Pancreas (tissue), 10 donors: ENCODE measurements at regions not wholly inside any gene's neighbourhood (a gene's known extent, or its start where the extent isn't known, plus 50 kb on each side); places are given as distances from the start of the nearest gene placed in this dataset.

Experiments
- ATAC-seq, 4 donors: fragments of 200-7000 bp; cut with Tn5 transposase; one replicate each; pipeline versions ENCODE4 v1.8.0 to v1.9.1; 2020; ENCODE audit warnings: mild to moderate bottlenecking in 4 of 4, moderate library complexity in 4 of 4
- DNase-seq, 6 donors: peaks; one replicate each; pipeline ENCODE4 v3.0.0-alpha.2; 2020
- FAIRE-seq: peaks from 2 replicates; lab custom pipeline; 2012; peaks lifted over from hg19 to GRCh38; lab: Jason Lieb, UNC
- H3K27ac ChIP-seq, 4 donors: fragments of 200-600 bp; sonication (generic); 1 replicate in 3 of 4; 2 replicates in 1 of 4; pipeline versions ENCODE4 v1.5.0 to v1.8.0; 2020
- H3K27me3 ChIP-seq, 4 donors: fragments of 200-600 bp; one replicate each; pipeline ENCODE4 v1.8.0; 2021
- H3K36me3 ChIP-seq, 3 donors: fragments of 200-600 bp; sonication (generic) in 1 of 3; one replicate each; pipeline versions ENCODE4 v1.5.0 to v1.8.0; 2020 to 2021
- H3K4me1 ChIP-seq, 3 donors: fragments of 200-600 bp; one replicate each; pipeline ENCODE4 v1.8.0; 2021
- H3K4me3 ChIP-seq, 4 donors: fragments of 200-600 bp; sonication (generic) in 2 of 4; one replicate each; pipeline versions ENCODE4 v1.5.0 to v1.8.0; 2020 to 2021
- H3K9me3 ChIP-seq, 4 donors: fragments of 200-600 bp; one replicate each; pipeline ENCODE4 v1.8.0; 2021
- WGBS, 2 donors: extraction: QIAGEN DNeasy Blood & Tissue Kit; methylation state at CpG; one replicate each; pipeline ENCODE4 v1.1.7; 2013; 5-methylcytosine and 5-hydroxymethylcytosine counted together
- intact Hi-C, 3 donors: fragments of 100-400 bp; cut with DNase I; formaldehyde crosslinking; loops; one replicate each; pipeline versions ENCODE4 v1.11.1 to v1.14.2; 2022
- TF ChIP-seq, protein P1 (sequence below), 4 donors: fragments of 200-600 bp; sonication (generic) in 3 of 4; IDR thresholded peaks; one replicate each; pipeline versions ENCODE4 v1.5.0 to v1.8.0; 2021; ENCODE audit warnings: antibody characterized with exemption in 4 of 4
- donor health status: healthy with polysubstance abuse.
- donor health status: DM: no; HTN: no; CAD: no; lungs with moderate emphysema.
- donor health status: DM: no; HTN: no; CAD: no.
- donor health status: control.
- donor health status: control.
- donor health status: Bipolar disorder and iron deficiency.
- donor health status: DM: yes; HTN: yes; CAD: no.
- donor health status: DM: no; HTN: no; CAD: no.
- donor health status: DM: no; HTN: no; CAD: no.
- donor health status: DM: yes; HTN: yes; CAD: no.

DNA sequence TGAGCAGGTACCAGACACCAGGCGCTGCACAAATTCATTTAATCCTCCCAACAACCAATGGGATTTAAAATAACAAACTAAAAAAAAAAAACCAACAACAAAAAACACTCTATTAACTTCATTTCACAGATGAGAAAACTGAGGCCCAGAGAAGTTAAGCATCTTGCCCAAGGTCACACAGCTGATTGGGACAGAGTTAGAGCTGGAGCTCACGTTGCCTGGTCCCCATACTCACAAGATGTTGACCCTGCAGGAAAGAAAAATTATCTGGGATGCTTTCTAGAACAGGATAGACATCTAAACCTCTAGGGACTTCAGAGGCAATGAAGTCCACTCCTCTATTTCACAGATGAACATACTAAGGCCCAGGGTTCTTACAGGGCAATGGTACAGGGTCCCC is 175.3 kb downstream of the PSMG1 start:
- Histone ChIP-seq H3K9me3 (no peaks in the 10 kb centered on the region), H3K4me1 (peaks cover 0 to 8% (median 0%) of the 10 kb centered on the region in 3 donors), H3K27ac (no peak overlapping the region), H3K36me3 (no peaks in the 10 kb centered on the region), H3K27me3 (no peaks in the 10 kb centered on the region), H3K4me3 (no peak overlapping the region)
- 55 to 65% methylated on average over 2 of the region's 2 CpGs for WGBS, 2 donors
- DNase-seq = no peak
- FAIRE-seq = no peak
- ATAC-seq = no peak
- intact Hi-C loops = no loop called here
- TF ChIP-seq, protein P1, sequence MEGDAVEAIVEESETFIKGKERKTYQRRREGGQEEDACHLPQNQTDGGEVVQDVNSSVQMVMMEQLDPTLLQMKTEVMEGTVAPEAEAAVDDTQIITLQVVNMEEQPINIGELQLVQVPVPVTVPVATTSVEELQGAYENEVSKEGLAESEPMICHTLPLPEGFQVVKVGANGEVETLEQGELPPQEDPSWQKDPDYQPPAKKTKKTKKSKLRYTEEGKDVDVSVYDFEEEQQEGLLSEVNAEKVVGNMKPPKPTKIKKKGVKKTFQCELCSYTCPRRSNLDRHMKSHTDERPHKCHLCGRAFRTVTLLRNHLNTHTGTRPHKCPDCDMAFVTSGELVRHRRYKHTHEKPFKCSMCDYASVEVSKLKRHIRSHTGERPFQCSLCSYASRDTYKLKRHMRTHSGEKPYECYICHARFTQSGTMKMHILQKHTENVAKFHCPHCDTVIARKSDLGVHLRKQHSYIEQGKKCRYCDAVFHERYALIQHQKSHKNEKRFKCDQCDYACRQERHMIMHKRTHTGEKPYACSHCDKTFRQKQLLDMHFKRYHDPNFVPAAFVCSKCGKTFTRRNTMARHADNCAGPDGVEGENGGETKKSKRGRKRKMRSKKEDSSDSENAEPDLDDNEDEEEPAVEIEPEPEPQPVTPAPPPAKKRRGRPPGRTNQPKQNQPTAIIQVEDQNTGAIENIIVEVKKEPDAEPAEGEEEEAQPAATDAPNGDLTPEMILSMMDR (IDR thresholded peaks at IDR 0.05) = no peak

DNA sequence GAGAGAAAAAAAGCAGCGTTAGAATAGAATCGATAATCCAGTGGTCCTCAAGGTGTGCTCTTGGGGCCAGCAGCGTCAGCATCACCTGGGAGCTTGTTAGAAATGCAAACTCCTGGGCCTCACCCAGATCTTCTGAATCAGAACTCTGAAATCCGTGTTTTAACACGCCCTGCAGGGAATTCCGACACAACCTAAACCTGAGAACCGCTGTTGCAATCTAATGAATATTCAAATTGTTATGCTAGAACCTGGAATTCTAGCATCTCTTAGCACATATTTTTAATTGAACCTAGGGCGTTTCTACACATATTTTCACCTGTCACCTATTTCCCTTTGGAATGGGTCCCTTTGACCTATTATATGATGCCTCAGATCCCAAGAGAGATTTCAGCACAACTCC is 175.7 kb downstream of the PSMG1 start:
- FAIRE-seq (no peak), DNase-seq (no peak), ATAC-seq (peak in 1 of 4 donors; percentile 22)
- TF ChIP-seq, protein P1 (IDR thresholded peaks at IDR 0.05) = no peak
- intact Hi-C loops = no loop called here
- Histone ChIP-seq H3K27ac (peak overlapping the region in 2 of 4 donors; percentile 68 to 74), H3K4me3 (no peak overlapping the region), H3K27me3 (no peaks in the 10 kb centered on the region), H3K36me3 (no peaks in the 10 kb centered on the region), H3K4me1 (peaks cover 0 to 8% (median 0%) of the 10 kb centered on the region in 3 donors), H3K9me3 (no peaks in the 10 kb centered on the region)
- 50 to 62% methylated on average over 8 of the region's 8 CpGs for WGBS, 2 donors

DNA sequence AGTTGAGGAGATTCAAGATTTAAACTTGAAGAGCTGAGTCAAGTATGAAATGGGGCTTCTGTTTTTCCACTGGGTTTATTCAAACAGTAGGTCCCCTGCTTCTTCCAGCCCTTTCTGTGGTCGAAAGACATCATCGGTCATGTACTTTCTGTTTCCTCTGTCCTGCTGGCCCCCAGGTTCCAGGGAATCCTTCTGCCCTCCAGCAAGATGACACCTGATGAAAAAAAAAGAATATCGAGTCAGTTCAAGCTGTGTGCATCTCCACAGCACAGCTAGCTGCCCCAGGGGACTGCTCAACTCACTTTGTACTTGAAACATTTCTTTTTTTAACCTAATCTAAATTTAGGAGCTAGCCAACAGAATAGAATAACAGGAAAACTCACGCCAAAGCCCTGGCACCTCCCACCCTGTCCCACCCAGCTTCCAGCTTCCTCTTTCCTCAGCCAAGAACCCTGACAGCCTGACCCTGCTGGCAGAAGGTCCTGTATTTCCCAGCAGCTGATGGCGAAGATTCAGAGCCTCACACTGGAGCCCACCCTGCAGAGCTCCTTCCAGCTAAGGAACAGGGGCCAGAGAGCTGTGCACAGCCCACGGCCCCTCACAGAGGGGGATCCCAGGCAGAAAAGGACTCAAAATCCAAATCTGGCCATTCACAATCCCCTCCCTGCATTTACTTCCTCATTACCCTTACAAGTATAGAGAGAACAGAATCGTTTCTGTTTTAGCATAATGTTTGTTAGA is 176.5 kb downstream of the PSMG1 start:
- DNase-seq (peak in 1 of 6 donors; percentile 60), FAIRE-seq (no peak), ATAC-seq (peak in 3 of 4 donors; percentile 61 to 75 (median 73))
- intact Hi-C loops = no loop called here
- WGBS, 2 donors = 38 to 49% methylated on average over 7 of the region's 7 CpGs
- peak overlapping the region in 3 of 4 donors; percentile 46 to 74 (median 68) for H3K27ac ChIP-seq
- no peaks in the 10 kb centered on the region for H3K9me3 ChIP-seq
- peaks cover 0 to 8% (median 0%) of the 10 kb centered on the region in 3 donors for H3K4me1 ChIP-seq
- no peaks in the 10 kb centered on the region for H3K27me3 ChIP-seq
- no peak overlapping the region for H3K4me3 ChIP-seq
- TF ChIP-seq, protein P1 (IDR thresholded peaks at IDR 0.05) = no peak
- no peaks in the 10 kb centered on the region for H3K36me3 ChIP-seq

DNA sequence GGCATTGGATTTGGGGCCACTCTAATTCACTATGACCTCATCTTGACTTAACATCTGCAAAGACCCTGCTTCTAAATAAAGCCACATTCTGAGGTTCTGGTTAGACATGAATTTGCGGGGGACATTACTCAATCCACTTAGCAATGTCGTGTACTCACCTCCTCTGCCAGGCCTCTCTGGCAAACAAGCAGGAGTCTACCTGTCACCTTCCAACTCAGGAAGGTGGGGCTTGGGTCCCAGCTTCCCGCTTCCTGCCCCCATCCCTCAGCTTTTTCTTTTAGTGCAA is 177.8 kb downstream of the PSMG1 start:
- Histone ChIP-seq H3K27me3 (no peaks in the 10 kb centered on the region), H3K36me3 (no peaks in the 10 kb centered on the region), H3K9me3 (no peaks in the 10 kb centered on the region), H3K4me1 (peaks cover 0 to 8% (median 0%) of the 10 kb centered on the region in 3 donors), H3K27ac (no peak overlapping the region), H3K4me3 (no peak overlapping the region)
- TF ChIP-seq, protein P1 (IDR thresholded peaks at IDR 0.05) = no peak
- DNase-seq (no peak), ATAC-seq (no peak), FAIRE-seq (no peak)
- 64 to 71% methylated on average over 3 of the region's 3 CpGs for WGBS, 2 donors
- intact Hi-C loops = no loop called here
